Hematopoietic multipotent progenitor cell treated with erythropoietin and hydrocortisone succinate and interleukin-3 and kit ligand, for 15 days (in vitro differentiated cells): ENCODE measurements at regions not wholly inside any gene's neighbourhood (a gene's known extent, or its start where the extent isn't known, plus 50 kb on each side); places are given as distances from the start of the nearest gene placed in this dataset.
"Not testable (repeated sequence)": the region's sequence is repeated elsewhere in the genome, so short reads cannot be mapped to it uniquely, and the experiment has no call there.

ENCODE experiments used
- DNase-seq: peaks from one replicate; pipeline ENCODE4 v3.0.0-alpha.2; 2015; ENCODE audit warnings: low spot score

DNA sequence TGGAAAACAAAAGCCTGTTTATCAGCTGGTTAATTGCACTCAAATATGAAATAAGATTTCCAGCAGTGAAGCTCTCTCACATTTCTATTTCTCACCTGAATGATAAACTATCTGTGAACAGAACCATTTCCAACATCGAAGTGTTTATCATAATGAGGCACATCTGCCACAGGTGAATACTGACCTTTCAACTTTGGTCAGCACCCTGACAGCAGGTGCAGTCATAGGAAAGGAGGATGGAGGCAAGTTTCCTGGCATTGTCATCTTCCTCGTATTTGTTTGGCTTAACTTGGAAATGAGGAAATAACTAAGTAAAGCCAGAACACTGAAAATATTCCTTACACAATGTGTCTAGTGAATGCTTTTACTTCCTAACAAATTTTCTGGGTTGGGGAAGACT, 716.4 kb downstream of the NR2F1-AS1 start:
- DNase-seq = no peak

DNA sequence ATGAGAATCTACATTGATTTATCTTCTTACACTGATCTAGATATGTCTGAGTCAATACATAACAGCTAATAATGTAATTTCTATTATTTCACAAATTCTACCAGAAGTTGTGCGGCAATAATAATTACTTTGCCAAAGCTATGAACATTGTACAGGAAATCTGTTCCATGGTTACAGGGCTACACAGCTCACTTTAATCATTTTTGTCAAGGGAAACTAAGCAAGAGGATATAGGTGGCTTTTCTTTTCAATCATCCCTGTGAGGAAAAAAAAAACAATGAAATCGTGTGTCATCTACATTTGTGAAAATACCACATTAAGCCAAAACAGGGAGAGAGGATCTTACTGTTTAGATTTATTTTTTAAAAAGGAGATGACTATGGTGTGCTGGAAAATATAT, 717.4 kb downstream of the NR2F1-AS1 start:
- no peak for DNase-seq

- no peak for DNase-seq
Measured at GRCh38 chr5:92861531-92862285, 719.3 kb downstream of the NR2F1-AS1 start.

DNA sequence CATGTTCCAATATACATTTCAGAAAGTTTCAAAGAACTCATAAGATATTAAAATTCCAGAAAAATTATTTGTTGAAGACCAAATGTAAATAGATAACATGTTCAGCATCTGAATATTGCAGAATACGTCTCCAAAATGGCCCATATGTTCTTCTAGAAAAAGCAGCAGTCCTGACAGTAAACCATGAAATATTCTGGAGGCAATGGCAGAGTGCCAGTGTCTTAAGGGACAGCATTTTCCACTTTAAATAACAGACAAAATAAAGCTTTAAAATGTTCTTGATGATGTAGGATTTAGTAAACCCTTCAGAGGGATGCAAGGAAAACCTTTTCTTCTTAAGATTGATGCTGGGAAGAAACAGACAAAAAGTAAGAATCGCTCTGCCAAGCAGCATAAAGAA, 721.0 kb downstream of the NR2F1-AS1 start:
- no peak for DNase-seq

DNA sequence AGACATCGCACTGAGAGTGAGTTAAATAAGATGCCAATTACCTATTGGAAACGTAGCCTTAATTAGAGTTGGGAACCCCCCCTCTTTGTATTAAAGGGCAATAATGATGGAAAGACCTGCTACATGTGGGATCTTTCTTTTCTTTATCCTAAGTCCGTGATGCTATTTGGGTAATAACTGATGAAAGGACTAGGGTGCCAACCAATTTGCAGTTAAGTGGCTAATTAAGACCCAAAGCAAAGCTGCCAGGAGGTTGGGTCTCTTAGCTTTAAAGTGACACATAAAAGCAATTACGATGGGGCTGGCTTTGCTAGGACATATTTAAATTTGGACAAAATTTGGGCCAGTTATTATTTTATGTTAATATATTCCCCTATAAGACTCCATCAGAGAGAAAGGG, 728.8 kb downstream of the NR2F1-AS1 start:
- no peak for DNase-seq

- DNase-seq = no peak
Measured at GRCh38 chr5:92850886-92851285, 730.1 kb downstream of the NR2F1-AS1 start.

GRCh38 chr5:92849756-92850155, 731.3 kb downstream of the NR2F1-AS1 start:
- no peak for DNase-seq

GRCh38 chr5:92841604-92842155, 739.3 kb downstream of the NR2F1-AS1 start:
- no peak for DNase-seq

- no peak for DNase-seq
Measured at GRCh38 chr5:92838253-92838652, 742.8 kb downstream of the NR2F1-AS1 start.

- DNase-seq = no peak
Measured at GRCh38 chr5:92836855-92837755, 743.9 kb downstream of the NR2F1-AS1 start.

- no peak for DNase-seq
Measured at GRCh38 chr5:92835712-92836111, 745.3 kb downstream of the NR2F1-AS1 start.

GRCh38 chr5:92823551-92823950, 757.5 kb downstream of the NR2F1-AS1 start:
- DNase-seq = not testable (repeated sequence)

GRCh38 chr5:92822183-92822582, 758.8 kb downstream of the NR2F1-AS1 start:
- DNase-seq = no peak

DNA sequence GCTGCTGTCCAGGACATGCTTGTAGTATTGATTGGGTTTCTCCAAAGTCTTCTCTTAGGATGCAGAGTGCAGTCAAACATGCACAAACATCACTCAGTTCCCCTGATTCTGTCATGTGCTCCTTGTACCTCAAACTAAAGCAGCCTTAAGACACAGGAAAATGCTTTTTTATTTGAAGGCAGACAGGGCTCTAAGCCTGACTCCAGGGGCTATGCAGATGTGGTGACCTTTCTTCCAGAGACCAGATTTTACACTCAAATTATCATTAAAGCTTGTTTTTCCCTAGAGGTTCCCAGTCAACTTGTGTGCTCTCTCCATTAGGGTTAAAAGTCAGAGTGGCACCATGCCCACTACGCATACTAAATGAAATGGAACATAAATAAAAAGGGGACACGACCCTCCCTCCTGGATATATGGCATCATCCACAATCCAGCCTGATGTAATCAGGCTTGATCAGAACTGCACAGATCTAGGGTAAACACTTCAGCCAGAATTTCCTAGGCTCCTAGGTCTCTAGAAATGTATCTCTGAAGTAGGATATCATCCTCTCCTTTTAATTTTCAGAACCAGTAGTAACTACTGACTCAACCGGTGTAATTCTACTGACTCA, 771.1 kb downstream of the NR2F1-AS1 start:
- DNase-seq = no peak

GRCh38 chr5:92808474-92808873, 772.5 kb downstream of the NR2F1-AS1 start:
- DNase-seq = no peak

DNA sequence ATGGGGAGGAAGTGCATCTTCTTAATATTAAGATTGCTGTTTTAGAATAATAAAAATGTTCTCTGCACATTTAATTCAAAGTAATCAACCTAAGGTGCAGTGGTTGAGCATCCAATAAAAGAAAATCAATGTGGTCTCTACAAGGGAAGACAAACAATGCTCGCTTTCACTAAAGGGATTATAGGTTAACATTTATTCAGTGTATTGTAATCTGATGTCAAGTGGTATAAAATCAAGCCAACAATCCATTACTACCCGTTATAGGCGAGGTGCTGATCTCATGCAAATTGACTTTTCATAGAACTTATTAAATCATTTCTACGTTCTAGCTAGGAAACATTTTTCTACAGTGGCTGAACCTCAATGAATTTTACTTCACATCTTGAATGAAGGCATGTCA, 773.9 kb downstream of the NR2F1-AS1 start:
- no peak for DNase-seq

- no peak for DNase-seq
Measured at GRCh38 chr5:92805446-92805845, 775.6 kb downstream of the NR2F1-AS1 start.

DNA sequence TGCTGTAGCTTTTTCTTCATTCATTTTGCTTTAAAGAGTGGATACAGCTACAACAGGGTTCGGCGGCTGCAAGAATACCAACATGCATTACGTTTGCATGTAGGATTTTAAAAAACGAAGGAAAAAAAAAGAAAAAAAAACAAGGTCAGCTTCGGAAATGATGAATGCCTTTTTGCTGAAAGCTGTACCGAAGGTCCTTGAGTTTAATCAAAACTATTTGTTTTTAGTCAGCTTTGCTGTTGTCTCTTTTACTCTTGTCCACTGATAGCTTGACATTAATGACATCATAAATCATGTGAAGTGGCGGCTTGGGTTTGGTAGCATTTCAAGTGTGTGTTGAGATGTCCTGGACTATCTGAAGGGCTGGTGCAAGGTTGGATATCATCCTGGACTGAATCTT, 779.1 kb downstream of the NR2F1-AS1 start:
- DNase-seq = no peak

GRCh38 chr5:92800365-92800764, 780.7 kb downstream of the NR2F1-AS1 start:
- DNase-seq = no peak

DNA sequence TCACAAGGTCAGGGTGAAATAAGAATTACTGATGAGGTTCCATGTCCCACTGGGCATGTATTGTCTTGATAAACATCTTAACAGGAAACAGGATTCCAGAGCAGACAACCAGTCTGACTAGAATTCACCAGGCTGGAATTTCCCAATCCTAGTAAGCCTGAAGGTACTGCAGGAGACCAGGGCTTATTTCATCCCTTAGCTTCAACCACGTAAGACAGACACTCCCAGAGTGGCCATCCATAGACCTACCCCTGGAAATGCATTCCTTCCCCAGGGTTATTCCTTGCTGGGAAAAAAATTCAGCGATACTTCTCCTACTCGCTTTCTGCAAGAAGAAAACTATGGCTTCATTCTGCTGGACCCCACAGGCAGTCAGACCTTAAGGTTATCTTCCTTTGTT, 785.4 kb downstream of the NR2F1-AS1 start:
- DNase-seq = no peak

DNA sequence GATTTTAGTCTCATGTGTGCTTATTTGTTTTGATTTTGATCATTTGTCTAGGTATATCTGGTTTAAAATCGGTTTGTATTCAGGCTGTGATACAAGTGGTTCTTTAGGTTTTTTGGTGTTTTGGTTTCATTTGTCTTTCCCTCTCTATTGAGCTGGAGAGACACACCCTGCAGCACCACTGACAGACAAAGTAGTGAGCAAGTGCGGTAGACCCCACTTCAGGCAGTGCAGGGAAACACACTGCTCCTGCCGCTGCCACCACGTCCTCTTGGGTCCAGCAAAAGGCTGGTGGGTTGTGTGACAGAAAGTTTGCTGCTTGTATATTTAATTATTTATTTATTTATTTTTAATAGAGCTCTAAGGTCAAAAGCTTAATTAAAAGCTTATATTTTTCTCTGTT, 801.0 kb downstream of the NR2F1-AS1 start:
- DNase-seq = no peak

DNA sequence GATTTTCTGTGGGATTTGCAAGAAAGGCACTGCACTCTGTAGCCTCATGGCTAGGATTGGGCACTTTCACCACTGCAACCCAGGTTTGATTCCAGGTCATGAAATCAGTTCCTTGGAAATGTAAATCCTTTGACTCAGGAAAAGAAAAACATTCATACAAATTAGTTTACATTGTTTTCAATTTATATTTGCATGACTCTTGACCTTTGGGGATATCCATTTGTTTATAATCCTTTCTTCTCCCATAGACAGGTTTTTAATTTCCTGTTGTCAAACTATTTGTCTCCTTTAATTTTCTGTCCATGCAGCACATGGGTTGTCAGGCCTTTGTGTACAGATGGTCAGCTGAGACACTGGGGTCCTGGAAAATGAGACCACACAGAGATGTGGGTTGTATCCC, 801.5 kb downstream of the NR2F1-AS1 start:
- no peak for DNase-seq

DNA sequence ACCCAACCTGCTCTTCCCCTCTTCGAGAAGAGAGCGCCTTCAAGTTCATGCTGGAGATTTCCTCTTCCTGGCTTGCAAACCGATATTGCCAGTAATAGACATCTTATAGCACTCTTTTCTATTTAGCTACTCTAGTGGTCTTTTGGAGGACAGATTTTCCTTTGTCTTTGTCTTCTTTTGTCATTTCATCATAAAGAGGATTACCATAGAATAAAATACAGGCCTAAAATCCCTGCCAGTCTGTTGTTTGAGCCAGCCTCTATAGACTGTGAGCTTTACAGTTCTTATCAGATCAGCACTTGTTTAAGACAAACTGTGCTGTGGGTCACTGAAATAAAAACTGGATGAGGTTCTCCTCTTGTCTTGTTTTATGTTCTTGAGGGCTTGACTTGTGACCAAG, 802.8 kb downstream of the NR2F1-AS1 start:
- DNase-seq = no peak
